ENCODE measurements at regions not wholly inside any gene's neighbourhood (a gene's known extent, or its start where the extent isn't known, plus 50 kb on each side); places are given as distances from the start of the nearest gene placed in this dataset.

GRCh38 chr16:13569986-13570385, 350.0 kb upstream of the ERCC4 start:
- no peaks in the 10 kb centered on the region for H4K20me1 ChIP-seq (ENCODE audit: insufficient read depth, low read length)
- H3F3A ChIP-seq (ENCODE audit: insufficient read depth, low read length), result no peaks in the 10 kb centered on the region
- TF ChIP-seq CTCF (IDR thresholded peaks at IDR 0.05; ENCODE audit: low read length), result no peak
- TF ChIP-seq EZH2 (IDR thresholded peaks at IDR 0.05; ENCODE audit: borderline replicate concordance, low read length), result no peak
- no peak overlapping the region for H3K27ac ChIP-seq (ENCODE audit: low read depth, low read length, poor library complexity, severe bottlenecking)
- H3K79me2 ChIP-seq (ENCODE audit: insufficient read depth, low read length), result no peaks in the 10 kb centered on the region
- no peaks in the 10 kb centered on the region for H3K27me3 ChIP-seq (ENCODE audit: insufficient read depth, low read length)
- H3K9me3 ChIP-seq (ENCODE audit: low read length), result no peaks in the 10 kb centered on the region
- H2AFZ ChIP-seq (ENCODE audit: low read length), result no peak overlapping the region
- H3K9me2 ChIP-seq (ENCODE audit: low read depth, low read length), result no peaks in the 10 kb centered on the region
- no peaks in the 10 kb centered on the region for H3K4me1 ChIP-seq (ENCODE audit: insufficient read depth, low read length, severe bottlenecking)
- H3K4me2 ChIP-seq (ENCODE audit: low read length), result no peak overlapping the region
- H3K4me3 ChIP-seq (ENCODE audit: low read depth, low read length, poor library complexity, severe bottlenecking), result no peak overlapping the region
- no peaks in the 10 kb centered on the region for H3K36me3 ChIP-seq (ENCODE audit: insufficient read depth, low read length)
- H3K9ac ChIP-seq (ENCODE audit: low read length), result no peak overlapping the region

GRCh38 chr16:13571036-13571435, 348.9 kb upstream of the ERCC4 start:
- Histone ChIP-seq H3K9me3 (ENCODE audit: low read length) (no peaks in the 10 kb centered on the region), H3K36me3 (ENCODE audit: insufficient read depth, low read length) (no peaks in the 10 kb centered on the region), H3F3A (ENCODE audit: insufficient read depth, low read length) (no peaks in the 10 kb centered on the region), H3K27ac (ENCODE audit: low read depth, low read length, poor library complexity, severe bottlenecking) (no peak overlapping the region), H3K4me3 (ENCODE audit: low read depth, low read length, poor library complexity, severe bottlenecking) (no peak overlapping the region), H3K27me3 (ENCODE audit: insufficient read depth, low read length) (no peaks in the 10 kb centered on the region), H4K20me1 (ENCODE audit: insufficient read depth, low read length) (no peaks in the 10 kb centered on the region), H3K79me2 (ENCODE audit: insufficient read depth, low read length) (no peaks in the 10 kb centered on the region), H3K4me2 (ENCODE audit: low read length) (no peak overlapping the region), H3K4me1 (ENCODE audit: insufficient read depth, low read length, severe bottlenecking) (no peaks in the 10 kb centered on the region), H3K9me2 (ENCODE audit: low read depth, low read length) (no peaks in the 10 kb centered on the region), H3K9ac (ENCODE audit: low read length) (no peak overlapping the region), H2AFZ (ENCODE audit: low read length) (no peak overlapping the region)
- TF ChIP-seq CTCF (IDR thresholded peaks at IDR 0.05; ENCODE audit: low read length), result no peak
- no peak for TF ChIP-seq EZH2 (IDR thresholded peaks at IDR 0.05; ENCODE audit: borderline replicate concordance, low read length)

- TF ChIP-seq CTCF (IDR thresholded peaks at IDR 0.05; ENCODE audit: low read length), result no peak
- no peak for TF ChIP-seq EZH2 (IDR thresholded peaks at IDR 0.05; ENCODE audit: borderline replicate concordance, low read length)
- H3K9ac ChIP-seq (ENCODE audit: low read length), result no peak overlapping the region
- H3K9me2 ChIP-seq (ENCODE audit: low read depth, low read length), result no peaks in the 10 kb centered on the region
- H4K20me1 ChIP-seq (ENCODE audit: insufficient read depth, low read length), result no peaks in the 10 kb centered on the region
- H3K4me3 ChIP-seq (ENCODE audit: low read depth, low read length, poor library complexity, severe bottlenecking), result no peak overlapping the region
- no peaks in the 10 kb centered on the region for H3F3A ChIP-seq (ENCODE audit: insufficient read depth, low read length)
- no peaks in the 10 kb centered on the region for H3K4me1 ChIP-seq (ENCODE audit: insufficient read depth, low read length, severe bottlenecking)
- H3K79me2 ChIP-seq (ENCODE audit: insufficient read depth, low read length), result no peaks in the 10 kb centered on the region
- H3K36me3 ChIP-seq (ENCODE audit: insufficient read depth, low read length), result no peaks in the 10 kb centered on the region
- H2AFZ ChIP-seq (ENCODE audit: low read length), result no peak overlapping the region
- H3K9me3 ChIP-seq (ENCODE audit: low read length), result no peaks in the 10 kb centered on the region
- no peak overlapping the region for H3K27ac ChIP-seq (ENCODE audit: low read depth, low read length, poor library complexity, severe bottlenecking)
- no peak overlapping the region for H3K4me2 ChIP-seq (ENCODE audit: low read length)
- H3K27me3 ChIP-seq (ENCODE audit: insufficient read depth, low read length), result no peaks in the 10 kb centered on the region
These were observed 346.1 kb upstream of the ERCC4 start for GRCh38 chr16:13573903-13574302.
